Mesendoderm (in vitro differentiated cells): ENCODE measurements at regions not wholly inside any gene's neighbourhood (a gene's known extent, or its start where the extent isn't known, plus 50 kb on each side); places are given as distances from the start of the nearest gene placed in this dataset.

Experiments used
- DNase-seq: peaks from one replicate; pipeline ENCODE4 v3.0.0; 2013
- H2AK5ac ChIP-seq: 2 replicates; pipeline ENCODE4 v1.6.1; 2013; ENCODE audit warnings: low read length, inconsistent platforms
- H2BK120ac ChIP-seq: 2 replicates; pipeline ENCODE4 v1.6.1; 2013; ENCODE audit warnings: low read depth, mild to moderate bottlenecking, low read length, moderate library complexity, mixed read lengths
- H2BK15ac ChIP-seq: replicated peaks from 2 replicates; pipeline ENCODE4 v1.6.1; 2013; ENCODE audit warnings: low read depth, mild to moderate bottlenecking, moderate library complexity
- H2BK5ac ChIP-seq: 2 replicates; pipeline ENCODE4 v1.6.1; 2013; ENCODE audit warnings: low read length, inconsistent platforms
- H3K18ac ChIP-seq: 2 replicates; pipeline ENCODE4 v1.6.1; 2013; ENCODE audit warnings: mild to moderate bottlenecking, low read length, mixed read lengths
- H3K23ac ChIP-seq: one replicate; pipeline ENCODE4 v1.6.1; 2013; ENCODE audit warnings: low read length
- H3K27ac ChIP-seq: 2 replicates; pipeline ENCODE4 v1.5.1; 2013; ENCODE audit warnings: low read depth, mild to moderate bottlenecking, inconsistent platforms, low read length, moderate library complexity
- H3K27me3 ChIP-seq: 2 replicates; pipeline ENCODE4 v1.6.1; 2013; ENCODE audit warnings: low read length, control low read depth, mild to moderate bottlenecking, inconsistent platforms; ENCODE audit not compliant: insufficient read depth, poor library complexity
- H3K36me3 ChIP-seq: 2 replicates; pipeline ENCODE4 v1.6.1; 2013; ENCODE audit warnings: low read length, inconsistent platforms; ENCODE audit not compliant: control insufficient read depth, insufficient read depth
- H3K4ac ChIP-seq: one replicate; pipeline ENCODE4 v1.6.1; 2013; ENCODE audit warnings: low read depth, mild to moderate bottlenecking, low read length, moderate library complexity
- H3K4me1 ChIP-seq: 2 replicates; pipeline ENCODE4 v1.6.1; 2013; ENCODE audit warnings: low read depth, low read length, inconsistent platforms; ENCODE audit not compliant: control insufficient read depth
- H3K4me2 ChIP-seq: 2 replicates; pipeline ENCODE4 v1.6.1; 2013; ENCODE audit warnings: low read length
- H3K4me3 ChIP-seq: 2 replicates; pipeline ENCODE4 v1.5.1; 2013; ENCODE audit warnings: mild to moderate bottlenecking, low read length
- H3K56ac ChIP-seq: one replicate; pipeline ENCODE4 v1.6.1; 2013; ENCODE audit warnings: low read length
- H3K79me1 ChIP-seq: 2 replicates; pipeline ENCODE4 v1.6.1; 2013; ENCODE audit warnings: low read length, inconsistent platforms
- H3K79me2 ChIP-seq: 2 replicates; pipeline ENCODE4 v1.6.1; 2013; ENCODE audit warnings: mild to moderate bottlenecking, low read length; ENCODE audit not compliant: control insufficient read depth, insufficient read depth
- H3K9ac ChIP-seq: 2 replicates; pipeline ENCODE4 v1.6.1; 2013; ENCODE audit warnings: low read length, inconsistent platforms
- H4K5ac ChIP-seq: one replicate; pipeline ENCODE4 v1.6.1; 2013; ENCODE audit warnings: low read length
- H4K8ac ChIP-seq: one replicate; pipeline ENCODE4 v1.6.1; 2013; ENCODE audit warnings: low read depth, mild to moderate bottlenecking, control low read depth, low read length, moderate library complexity
- WGBS: extraction: QIAGEN DNeasy Blood & Tissue Kit; methylation state at CpG from one replicate; pipeline ENCODE4 v1.1.7; 2013; ENCODE audit warnings: low lambda C conversion rate, missing lambda C conversion rate; ENCODE audit not compliant: insufficient coverage; ENCODE audit errors: extremely low coverage; 5-methylcytosine and 5-hydroxymethylcytosine counted together

DNA sequence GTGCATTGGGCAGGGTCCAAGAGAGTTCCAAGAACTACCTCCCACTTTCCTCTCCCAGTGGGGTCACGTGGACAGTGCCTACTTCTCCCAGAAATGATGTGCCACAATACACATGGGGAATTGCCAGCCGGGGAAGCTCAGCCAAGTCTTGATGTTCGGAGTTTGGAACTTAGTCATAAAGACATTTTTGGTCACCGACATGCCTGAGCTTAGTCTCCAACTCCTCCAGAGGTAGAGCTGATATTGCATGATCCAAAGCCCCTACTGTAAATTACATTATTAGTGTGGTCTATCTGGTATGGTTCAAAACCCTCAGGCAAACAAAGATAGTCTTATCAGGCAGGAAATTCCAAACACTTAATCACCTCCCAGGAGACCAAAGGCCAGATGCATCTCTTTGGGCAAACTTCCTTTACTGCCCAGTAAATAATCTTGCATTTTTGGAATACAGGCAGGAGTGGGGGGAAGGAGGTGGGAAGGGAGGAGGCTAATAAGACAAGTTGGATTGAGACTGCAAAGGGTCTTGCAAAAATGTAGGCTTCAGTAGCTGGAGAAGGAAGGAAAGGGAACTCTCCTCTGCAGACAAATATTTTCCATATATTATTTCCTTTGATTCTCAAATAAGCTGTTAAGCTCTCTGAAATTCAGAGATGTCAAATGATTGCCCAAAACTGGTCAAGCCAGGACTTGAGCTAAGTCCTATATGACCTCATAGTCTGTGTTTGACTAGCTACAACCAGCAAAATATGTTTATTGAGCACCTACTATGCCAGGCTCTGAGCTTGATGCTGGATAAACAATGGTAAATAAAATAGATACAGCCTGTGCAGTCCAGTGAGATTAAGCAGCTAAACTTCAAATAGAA lies 99.4 kb downstream of the DRD1 start:
- Histone ChIP-seq H2AK5ac (no peak overlapping the region), H3K23ac (no peak overlapping the region), H4K5ac (no peak overlapping the region), H3K79me1 (no peaks in the 10 kb centered on the region), H4K8ac (no peak overlapping the region), H3K4me1 (peaks cover 2% of the 10 kb centered on the region), H3K56ac (peak overlapping the region; percentile 44), H3K27me3 (no peaks in the 10 kb centered on the region), H3K4me2 (no peak overlapping the region), H2BK120ac (no peak overlapping the region), H3K9ac (no peak overlapping the region), H3K79me2 (no peaks in the 10 kb centered on the region), H3K36me3 (no peaks in the 10 kb centered on the region), H3K27ac (peak overlapping the region; percentile 8), H2BK15ac (no peak overlapping the region), H3K4me3 (no peak overlapping the region), H3K4ac (no peak overlapping the region), H2BK5ac (peak overlapping the region; percentile 65), H3K18ac (peak overlapping the region; percentile 21)
- peak; percentile 88 for DNase-seq
- WGBS: no CpG with 5 or more reads among the region's 4 CpGs

DNA sequence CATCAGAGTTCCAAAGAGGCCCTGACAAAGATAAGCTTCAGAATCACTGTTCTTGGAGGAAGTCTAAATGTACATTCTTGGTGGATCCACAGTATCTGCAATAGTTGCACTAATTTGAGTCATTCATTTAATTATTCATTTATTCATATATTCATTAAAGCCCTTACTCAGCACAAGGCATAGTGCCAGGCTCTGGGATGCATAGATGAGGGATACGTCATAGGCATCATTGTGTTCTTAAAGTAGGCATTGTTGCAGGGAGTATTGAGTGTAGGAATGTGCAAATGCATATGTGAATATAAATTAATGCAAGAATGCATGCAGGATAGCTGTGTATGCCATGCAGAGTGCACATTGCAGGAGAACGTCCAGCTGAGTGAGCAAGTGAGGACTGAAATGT lies 100.7 kb downstream of the DRD1 start:
- Histone ChIP-seq H3K79me2 (no peaks in the 10 kb centered on the region), H3K36me3 (no peaks in the 10 kb centered on the region), H3K4me1 (peaks cover 2% of the 10 kb centered on the region), H3K56ac (no peak overlapping the region), H2BK15ac (no peak overlapping the region), H2AK5ac (no peak overlapping the region), H3K4ac (no peak overlapping the region), H4K5ac (no peak overlapping the region), H3K79me1 (no peaks in the 10 kb centered on the region), H3K27me3 (no peaks in the 10 kb centered on the region), H2BK120ac (no peak overlapping the region), H3K18ac (no peak overlapping the region), H3K23ac (no peak overlapping the region), H3K9ac (no peak overlapping the region), H2BK5ac (no peak overlapping the region), H3K4me3 (no peak overlapping the region), H3K27ac (no peak overlapping the region), H4K8ac (no peak overlapping the region), H3K4me2 (no peak overlapping the region)
- DNase-seq: no peak
- WGBS: no CpG with 5 or more reads among the region's 2 CpGs

DNA sequence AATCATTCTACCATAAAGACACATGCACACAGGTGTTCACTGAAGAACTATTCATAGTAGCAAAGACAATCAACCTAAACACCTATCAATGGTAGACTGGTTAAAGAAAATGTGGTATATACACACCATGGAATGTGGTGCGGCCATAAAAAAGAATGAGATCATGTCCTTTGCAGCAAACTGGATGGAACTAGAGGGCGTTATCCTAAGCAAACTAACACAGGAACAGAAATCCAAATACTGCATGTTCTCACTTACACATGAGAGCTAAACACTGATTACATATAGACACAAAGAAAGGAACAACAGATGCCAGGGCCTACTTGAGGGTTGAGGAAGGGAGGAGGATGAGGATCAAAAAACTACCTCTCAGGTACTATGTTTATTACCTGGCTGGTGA lies 103.8 kb downstream of the DRD1 start:
- Histone ChIP-seq H3K56ac (no peak overlapping the region), H3K9ac (no peak overlapping the region), H3K79me1 (no peaks in the 10 kb centered on the region), H4K8ac (no peak overlapping the region), H2BK5ac (no peak overlapping the region), H3K36me3 (no peaks in the 10 kb centered on the region), H3K27ac (no peak overlapping the region), H3K27me3 (no peaks in the 10 kb centered on the region), H2AK5ac (no peak overlapping the region), H3K4me2 (no peak overlapping the region), H3K18ac (no peak overlapping the region), H3K4me1 (peaks cover 2% of the 10 kb centered on the region), H4K5ac (no peak overlapping the region), H3K4me3 (no peak overlapping the region), H3K23ac (no peak overlapping the region), H2BK15ac (no peak overlapping the region), H2BK120ac (no peak overlapping the region), H3K79me2 (no peaks in the 10 kb centered on the region), H3K4ac (no peak overlapping the region)
- no CpG with 5 or more reads among the region's 2 CpGs for WGBS
- no peak for DNase-seq

DNA sequence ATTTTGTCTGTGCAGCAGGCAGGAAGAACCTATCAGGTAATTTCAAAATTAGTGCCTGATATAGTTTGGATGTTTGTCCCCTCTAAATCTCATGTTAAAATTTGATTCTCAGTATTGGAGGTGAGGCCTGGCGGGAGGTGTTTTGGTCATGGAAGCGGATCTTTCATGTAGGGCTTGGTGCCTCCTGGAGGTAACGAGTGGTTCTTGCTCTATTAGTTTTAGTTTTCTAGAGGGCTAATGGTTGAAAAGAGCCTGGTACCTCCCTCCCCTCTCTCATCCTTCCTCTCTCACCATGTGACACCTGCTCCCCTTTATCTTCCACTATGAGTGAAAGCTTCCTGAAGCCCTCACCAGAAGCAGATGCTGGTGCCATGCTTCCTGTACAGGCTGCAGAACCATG lies 106.3 kb downstream of the DRD1 start:
- no peak overlapping the region for H3K4ac ChIP-seq
- no peak overlapping the region for H2BK120ac ChIP-seq
- H4K8ac ChIP-seq: no peak overlapping the region
- no peak overlapping the region for H3K27ac ChIP-seq
- H4K5ac ChIP-seq: no peak overlapping the region
- no peak overlapping the region for H2AK5ac ChIP-seq
- H3K79me2 ChIP-seq: no peaks in the 10 kb centered on the region
- H3K4me1 ChIP-seq: no peaks in the 10 kb centered on the region
- H3K9ac ChIP-seq: no peak overlapping the region
- H3K4me2 ChIP-seq: no peak overlapping the region
- no CpG with 5 or more reads among the region's 3 CpGs for WGBS
- H3K79me1 ChIP-seq: no peaks in the 10 kb centered on the region
- DNase-seq: peak; percentile 25
- no peak overlapping the region for H3K4me3 ChIP-seq
- no peak overlapping the region for H2BK15ac ChIP-seq
- no peaks in the 10 kb centered on the region for H3K36me3 ChIP-seq
- H3K23ac ChIP-seq: no peak overlapping the region
- no peak overlapping the region for H2BK5ac ChIP-seq
- H3K18ac ChIP-seq: no peak overlapping the region
- H3K56ac ChIP-seq: no peak overlapping the region
- H3K27me3 ChIP-seq: no peaks in the 10 kb centered on the region

DNA sequence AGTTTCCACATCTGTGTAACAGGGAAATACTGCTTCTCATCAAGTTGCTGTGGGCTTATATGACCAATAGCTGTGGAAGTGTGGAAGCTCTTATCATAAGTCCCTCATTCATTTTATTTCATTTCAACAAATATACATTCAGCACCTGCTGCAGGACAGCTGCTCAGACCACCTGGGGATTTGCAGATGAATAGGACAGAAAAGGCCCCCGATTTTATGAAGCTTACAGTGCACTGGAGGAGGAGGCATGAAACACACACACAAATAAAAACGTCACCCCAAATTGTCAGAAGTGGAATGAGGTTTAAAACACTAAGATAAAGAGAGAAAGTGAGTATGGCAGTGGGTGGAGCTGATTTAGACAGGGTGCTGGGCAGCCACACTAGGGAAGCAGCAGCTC lies 107.2 kb downstream of the DRD1 start:
- H3K4ac ChIP-seq: no peak overlapping the region
- H3K9ac ChIP-seq: no peak overlapping the region
- H3K79me1 ChIP-seq: no peaks in the 10 kb centered on the region
- no peak overlapping the region for H3K18ac ChIP-seq
- H3K23ac ChIP-seq: no peak overlapping the region
- H4K5ac ChIP-seq: no peak overlapping the region
- H2BK120ac ChIP-seq: no peak overlapping the region
- no peak overlapping the region for H2BK5ac ChIP-seq
- H3K4me2 ChIP-seq: no peak overlapping the region
- no peak overlapping the region for H3K56ac ChIP-seq
- no peak overlapping the region for H3K4me3 ChIP-seq
- H4K8ac ChIP-seq: no peak overlapping the region
- no peak overlapping the region for H3K27ac ChIP-seq
- no peaks in the 10 kb centered on the region for H3K79me2 ChIP-seq
- H3K4me1 ChIP-seq: no peaks in the 10 kb centered on the region
- no peaks in the 10 kb centered on the region for H3K27me3 ChIP-seq
- H2BK15ac ChIP-seq: no peak overlapping the region
- no peak for DNase-seq
- WGBS: no CpG with 5 or more reads among the region's 2 CpGs
- no peak overlapping the region for H2AK5ac ChIP-seq
- H3K36me3 ChIP-seq: no peaks in the 10 kb centered on the region

DNA sequence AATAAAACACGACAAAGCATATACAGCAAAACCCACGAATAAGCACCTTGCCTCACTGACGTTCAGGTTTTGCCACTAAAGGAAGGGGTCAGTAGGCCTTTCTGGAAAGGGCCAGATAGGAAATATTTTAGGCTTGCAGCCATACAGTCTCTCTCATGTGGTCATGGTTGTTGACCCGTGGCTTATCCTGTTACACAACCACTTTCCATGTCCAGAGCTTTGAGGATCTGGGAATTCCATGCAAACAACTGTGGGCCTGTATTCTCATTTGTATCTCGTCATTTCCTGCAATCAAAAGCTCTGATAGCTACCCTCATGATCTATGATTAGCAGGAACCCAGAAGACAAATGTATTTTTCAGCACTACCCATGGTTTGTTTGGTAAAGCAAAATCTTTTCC lies 108.3 kb downstream of the DRD1 start:
- Histone ChIP-seq H2BK120ac (no peak overlapping the region), H4K5ac (no peak overlapping the region), H3K79me1 (no peaks in the 10 kb centered on the region), H3K4me1 (no peaks in the 10 kb centered on the region), H3K79me2 (no peaks in the 10 kb centered on the region), H3K27me3 (no peaks in the 10 kb centered on the region), H3K9ac (no peak overlapping the region), H3K27ac (no peak overlapping the region), H3K18ac (no peak overlapping the region), H3K4me2 (no peak overlapping the region), H4K8ac (no peak overlapping the region), H2AK5ac (no peak overlapping the region), H3K4me3 (no peak overlapping the region), H3K56ac (no peak overlapping the region), H3K23ac (no peak overlapping the region), H3K36me3 (no peaks in the 10 kb centered on the region), H3K4ac (no peak overlapping the region), H2BK5ac (no peak overlapping the region), H2BK15ac (no peak overlapping the region)
- WGBS: no CpG with 5 or more reads among the region's 5 CpGs
- no peak for DNase-seq
